ENCODE measurements at regions not wholly inside any gene's neighbourhood (a gene's known extent, or its start where the extent isn't known, plus 50 kb on each side); places are given as distances from the start of the nearest gene placed in this dataset.

DNA sequence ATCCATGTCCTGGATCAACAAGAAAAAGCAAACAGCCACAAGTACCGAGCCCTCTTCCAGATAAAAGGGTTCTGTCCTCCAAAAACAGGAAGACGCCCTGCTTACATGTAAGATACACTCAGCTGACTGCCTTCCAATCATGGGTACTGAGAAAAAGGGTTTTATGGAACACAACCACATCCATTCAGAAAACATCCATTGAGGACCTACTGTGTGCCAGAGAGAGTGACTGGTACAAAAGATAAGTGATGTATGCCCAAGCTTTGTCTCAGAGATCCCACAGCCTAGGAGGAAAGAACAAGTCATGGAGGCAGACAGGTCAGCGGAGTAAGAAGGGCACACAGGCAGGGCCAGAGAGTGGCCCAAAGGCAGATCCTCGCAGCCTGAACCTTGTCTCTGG lies 94.8 kb upstream of the SSTR4 start (continued):
- TF ChIP-seq, protein P1, sequence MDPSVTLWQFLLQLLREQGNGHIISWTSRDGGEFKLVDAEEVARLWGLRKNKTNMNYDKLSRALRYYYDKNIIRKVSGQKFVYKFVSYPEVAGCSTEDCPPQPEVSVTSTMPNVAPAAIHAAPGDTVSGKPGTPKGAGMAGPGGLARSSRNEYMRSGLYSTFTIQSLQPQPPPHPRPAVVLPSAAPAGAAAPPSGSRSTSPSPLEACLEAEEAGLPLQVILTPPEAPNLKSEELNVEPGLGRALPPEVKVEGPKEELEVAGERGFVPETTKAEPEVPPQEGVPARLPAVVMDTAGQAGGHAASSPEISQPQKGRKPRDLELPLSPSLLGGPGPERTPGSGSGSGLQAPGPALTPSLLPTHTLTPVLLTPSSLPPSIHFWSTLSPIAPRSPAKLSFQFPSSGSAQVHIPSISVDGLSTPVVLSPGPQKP (IDR thresholded peaks at IDR 0.05; ENCODE audit: low read depth, low read length), result no peak
- TF ChIP-seq CBX8 (IDR thresholded peaks at IDR 0.05), result no peak

DNA sequence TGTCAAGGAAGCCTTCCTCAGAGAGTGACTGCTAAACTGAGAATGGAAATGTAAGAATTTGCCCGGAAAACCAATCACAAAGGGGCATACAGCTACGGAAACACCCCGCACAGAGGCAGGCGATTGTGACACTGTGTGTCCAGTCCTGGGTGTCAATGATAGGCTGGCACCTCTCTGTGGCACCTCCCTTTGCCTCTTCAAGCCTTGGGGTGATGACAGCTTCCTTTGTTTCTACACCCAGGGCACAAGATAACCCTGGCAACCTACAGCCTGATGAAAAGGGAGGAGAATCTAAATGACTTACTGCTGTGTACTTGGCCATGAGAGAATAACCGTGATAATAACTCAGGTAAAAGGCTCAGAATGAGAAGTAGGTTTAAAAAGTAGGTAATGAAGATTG lies 93.6 kb upstream of the SSTR4 start:
- Histone ChIP-seq H3K4me1 (peaks cover 15% of the 10 kb centered on the region; the same call in 2 of the 3 replicates), H3K4me3 (no peak overlapping the region), H3K4me2 (no peak overlapping the region), H3K9me3 (no peaks in the 10 kb centered on the region), H3K27ac (peak overlapping the region in 1 of 2 experiments; percentile 14; a peak in 1 of 6 replicates)
- no peak for DNase-seq (ENCODE audit: low read depth in 1 of 2, low spot score in 1 of 2)
- TF ChIP-seq, protein P2, sequence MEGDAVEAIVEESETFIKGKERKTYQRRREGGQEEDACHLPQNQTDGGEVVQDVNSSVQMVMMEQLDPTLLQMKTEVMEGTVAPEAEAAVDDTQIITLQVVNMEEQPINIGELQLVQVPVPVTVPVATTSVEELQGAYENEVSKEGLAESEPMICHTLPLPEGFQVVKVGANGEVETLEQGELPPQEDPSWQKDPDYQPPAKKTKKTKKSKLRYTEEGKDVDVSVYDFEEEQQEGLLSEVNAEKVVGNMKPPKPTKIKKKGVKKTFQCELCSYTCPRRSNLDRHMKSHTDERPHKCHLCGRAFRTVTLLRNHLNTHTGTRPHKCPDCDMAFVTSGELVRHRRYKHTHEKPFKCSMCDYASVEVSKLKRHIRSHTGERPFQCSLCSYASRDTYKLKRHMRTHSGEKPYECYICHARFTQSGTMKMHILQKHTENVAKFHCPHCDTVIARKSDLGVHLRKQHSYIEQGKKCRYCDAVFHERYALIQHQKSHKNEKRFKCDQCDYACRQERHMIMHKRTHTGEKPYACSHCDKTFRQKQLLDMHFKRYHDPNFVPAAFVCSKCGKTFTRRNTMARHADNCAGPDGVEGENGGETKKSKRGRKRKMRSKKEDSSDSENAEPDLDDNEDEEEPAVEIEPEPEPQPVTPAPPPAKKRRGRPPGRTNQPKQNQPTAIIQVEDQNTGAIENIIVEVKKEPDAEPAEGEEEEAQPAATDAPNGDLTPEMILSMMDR (IDR thresholded peaks at IDR 0.05), result no peak
- no peak for TF ChIP-seq JUNB (IDR thresholded peaks at IDR 0.05)
- TF ChIP-seq, protein P3, sequence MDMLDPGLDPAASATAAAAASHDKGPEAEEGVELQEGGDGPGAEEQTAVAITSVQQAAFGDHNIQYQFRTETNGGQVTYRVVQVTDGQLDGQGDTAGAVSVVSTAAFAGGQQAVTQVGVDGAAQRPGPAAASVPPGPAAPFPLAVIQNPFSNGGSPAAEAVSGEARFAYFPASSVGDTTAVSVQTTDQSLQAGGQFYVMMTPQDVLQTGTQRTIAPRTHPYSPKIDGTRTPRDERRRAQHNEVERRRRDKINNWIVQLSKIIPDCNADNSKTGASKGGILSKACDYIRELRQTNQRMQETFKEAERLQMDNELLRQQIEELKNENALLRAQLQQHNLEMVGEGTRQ (IDR thresholded peaks at IDR 0.05), result no peak
- FAIRE-seq, result no peak
- ChIA-PET CTCF (interaction anchor here (0.8 to 2.3 kb wide), 2 partner anchors 10 to 18 kb away, joined by 3 to 6 read pairs; no protein-coding TSS in a partner anchor), POLR2A (no interaction called here)
- ATAC-seq, result no peak
- WGBS (ENCODE audit: missing lambda C conversion rate), result 61% methylated on average over 5 of the region's 5 CpGs

DNA sequence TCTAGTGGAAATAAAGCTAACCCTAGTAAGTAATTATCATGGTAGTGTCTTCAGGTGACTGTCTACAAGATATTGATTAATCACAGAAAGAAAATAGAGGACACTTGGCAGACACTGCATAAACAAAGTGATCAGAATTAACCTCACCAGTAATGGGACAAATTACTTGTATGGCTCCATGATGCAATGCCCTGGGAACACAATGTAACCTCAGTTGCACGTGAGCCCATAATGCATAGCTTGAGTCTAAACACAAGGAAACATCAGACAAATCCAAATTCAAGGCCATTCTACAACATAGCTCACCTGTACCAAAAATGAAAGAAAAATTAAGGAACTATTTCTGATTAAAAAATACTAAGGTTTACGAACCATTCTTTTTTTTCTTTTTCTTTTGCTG lies 92.4 kb upstream of the SSTR4 start:
- 78% methylated on average over 2 of the region's 2 CpGs for WGBS (ENCODE audit: missing lambda C conversion rate)
- DNase-seq (ENCODE audit: low read depth in 1 of 2, low spot score in 1 of 2), result no peak
- Histone ChIP-seq H3K4me1 (peaks cover 21% of the 10 kb centered on the region; the same call in 2 of the 3 replicates), H3K4me3 (no peak overlapping the region), H3K27ac (no peak overlapping the region; a peak in 1 of 6 replicates), H3K9me3 (no peaks in the 10 kb centered on the region), H3K4me2 (no peak overlapping the region)
- POLR2A ChIA-PET, result no interaction called here
- ATAC-seq, result no peak
- TF ChIP-seq ZNF302 (CRISPR knock-in tag; IDR thresholded peaks at IDR 0.05) (no peak), RAD21 (conservative IDR thresholded peaks at IDR 0.05 in 1 of 2, IDR thresholded peaks at IDR 0.05 in 1 of 2) (no peak), KDM5A (IDR thresholded peaks at IDR 0.05) (no peak), POLR2A (IDR thresholded peaks at IDR 0.05; ENCODE audit: low read length) (no peak), CEBPB (IDR thresholded peaks at IDR 0.05) (no peak), MYC (IDR thresholded peaks at IDR 0.05; ENCODE audit: borderline replicate concordance, low read length) (no peak), FOXS1 (CRISPR knock-in tag; IDR thresholded peaks at IDR 0.05) (no peak), HOXB5 (CRISPR knock-in tag; IDR thresholded peaks at IDR 0.05) (no peak), TP53 (CRISPR knock-in tag; IDR thresholded peaks at IDR 0.05) (no peak), RFX5 (IDR thresholded peaks at IDR 0.05) (no peak), HOXA7 (CRISPR knock-in tag; IDR thresholded peaks at IDR 0.05) (no peak), FOSL2 (IDR thresholded peaks at IDR 0.05) (no peak), FOSL2 (CRISPR knock-in tag; IDR thresholded peaks at IDR 0.05) (no peak), NPAS2 (CRISPR knock-in tag; IDR thresholded peaks at IDR 0.05; ENCODE audit: borderline replicate concordance) (no peak), ZFP36 (IDR thresholded peaks at IDR 0.05; ENCODE audit: borderline replicate concordance, partially characterized antibody) (no peak), ESRRA (IDR thresholded peaks at IDR 0.05; ENCODE audit: borderline replicate concordance, low read length) (no peak)
- TF ChIP-seq, protein P2 (IDR thresholded peaks at IDR 0.05), result no peak
- TF ChIP-seq, protein P1 (IDR thresholded peaks at IDR 0.05; ENCODE audit: low read depth, low read length), result no peak
- TF ChIP-seq, protein P4, sequence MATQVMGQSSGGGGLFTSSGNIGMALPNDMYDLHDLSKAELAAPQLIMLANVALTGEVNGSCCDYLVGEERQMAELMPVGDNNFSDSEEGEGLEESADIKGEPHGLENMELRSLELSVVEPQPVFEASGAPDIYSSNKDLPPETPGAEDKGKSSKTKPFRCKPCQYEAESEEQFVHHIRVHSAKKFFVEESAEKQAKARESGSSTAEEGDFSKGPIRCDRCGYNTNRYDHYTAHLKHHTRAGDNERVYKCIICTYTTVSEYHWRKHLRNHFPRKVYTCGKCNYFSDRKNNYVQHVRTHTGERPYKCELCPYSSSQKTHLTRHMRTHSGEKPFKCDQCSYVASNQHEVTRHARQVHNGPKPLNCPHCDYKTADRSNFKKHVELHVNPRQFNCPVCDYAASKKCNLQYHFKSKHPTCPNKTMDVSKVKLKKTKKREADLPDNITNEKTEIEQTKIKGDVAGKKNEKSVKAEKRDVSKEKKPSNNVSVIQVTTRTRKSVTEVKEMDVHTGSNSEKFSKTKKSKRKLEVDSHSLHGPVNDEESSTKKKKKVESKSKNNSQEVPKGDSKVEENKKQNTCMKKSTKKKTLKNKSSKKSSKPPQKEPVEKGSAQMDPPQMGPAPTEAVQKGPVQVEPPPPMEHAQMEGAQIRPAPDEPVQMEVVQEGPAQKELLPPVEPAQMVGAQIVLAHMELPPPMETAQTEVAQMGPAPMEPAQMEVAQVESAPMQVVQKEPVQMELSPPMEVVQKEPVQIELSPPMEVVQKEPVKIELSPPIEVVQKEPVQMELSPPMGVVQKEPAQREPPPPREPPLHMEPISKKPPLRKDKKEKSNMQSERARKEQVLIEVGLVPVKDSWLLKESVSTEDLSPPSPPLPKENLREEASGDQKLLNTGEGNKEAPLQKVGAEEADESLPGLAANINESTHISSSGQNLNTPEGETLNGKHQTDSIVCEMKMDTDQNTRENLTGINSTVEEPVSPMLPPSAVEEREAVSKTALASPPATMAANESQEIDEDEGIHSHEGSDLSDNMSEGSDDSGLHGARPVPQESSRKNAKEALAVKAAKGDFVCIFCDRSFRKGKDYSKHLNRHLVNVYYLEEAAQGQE (IDR thresholded peaks at IDR 0.05), result no peak
- TF ChIP-seq, protein P5, sequence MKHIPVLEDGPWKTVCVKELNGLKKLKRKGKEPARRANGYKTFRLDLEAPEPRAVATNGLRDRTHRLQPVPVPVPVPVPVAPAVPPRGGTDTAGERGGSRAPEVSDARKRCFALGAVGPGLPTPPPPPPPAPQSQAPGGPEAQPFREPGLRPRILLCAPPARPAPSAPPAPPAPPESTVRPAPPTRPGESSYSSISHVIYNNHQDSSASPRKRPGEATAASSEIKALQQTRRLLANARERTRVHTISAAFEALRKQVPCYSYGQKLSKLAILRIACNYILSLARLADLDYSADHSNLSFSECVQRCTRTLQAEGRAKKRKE (CRISPR knock-in tag; IDR thresholded peaks at IDR 0.05; ENCODE audit: low read depth), result no peak
- no peak for FAIRE-seq
- CTCF ChIA-PET, result no interaction called here
